SK-N-SH (cell line): ENCODE measurements at regions not wholly inside any gene's neighbourhood (a gene's known extent, or its start where the extent isn't known, plus 50 kb on each side); places are given as distances from the start of the nearest gene placed in this dataset.

Experiments
- CTCF ChIA-PET: fragments of 300-600, 350-600 bp; formaldehyde crosslinking; extraction: SDS; loops from one replicate; lab custom pipeline; 2021; lab: Yijun Ruan, JAX
- POLR2A ChIA-PET: fragments of 350-600 bp; sonication (Branson Sonifier 250); formaldehyde crosslinking; extraction: SDS; loops from one replicate; lab custom pipeline; 2020; ENCODE audit warnings: antibody characterized with exemption, inconsistent platforms; lab: Yijun Ruan, JAX
- DNase-seq: peaks from one replicate; pipeline ENCODE4 v3.0.0; 2012
- H2AFZ ChIP-seq: fragments of 200-600 bp; sonication (generic); 2 replicates; pipeline ENCODE4 v1.8.1; 2016; ENCODE audit warnings: antibody characterized with exemption, mild to moderate bottlenecking, low read depth
- H3F3A ChIP-seq: fragments of 200-600 bp; sonication (generic); replicated peaks from 2 replicates; pipeline ENCODE3; 2016; ENCODE audit warnings: antibody characterized with exemption, mild to moderate bottlenecking; ENCODE audit not compliant: insufficient read depth
- H3K27ac ChIP-seq, 2 experiments: fragments of 200-500 bp in 1 of 2; fragments of 200-600 bp in 1 of 2; sonication (Bioruptor generic) in 1 of 2; sonication (generic), shearing (Covaris generic) in 1 of 2; 2 replicates each; pipeline versions ENCODE4 v1.5.1 to v1.6.1; 2014 to 2016; ENCODE audit warnings: low read depth in 2 of 2, inconsistent platforms in 1 of 2, low read length in 1 of 2, mild to moderate bottlenecking in 1 of 2, mixed read lengths in 1 of 2
- H3K27me3 ChIP-seq: fragments of 200-600 bp; sonication (generic), shearing (Covaris generic); 2 replicates; pipeline ENCODE4 v1.6.1; 2016; ENCODE audit warnings: mixed run types; ENCODE audit not compliant: insufficient read depth
- H3K36me3 ChIP-seq, 2 experiments: fragments of 200-500 bp in 1 of 2; fragments of 200-600 bp in 1 of 2; sonication (Bioruptor generic) in 1 of 2; sonication (generic) in 1 of 2; replicated peaks in 1 of 2; 2 replicates each; pipeline versions ENCODE3 to v1.5.1; 2014 to 2016; ENCODE audit warnings: low read length in 1 of 2, mild to moderate bottlenecking in 1 of 2; ENCODE audit not compliant: insufficient read depth in 2 of 2, control insufficient read depth in 1 of 2
- H3K4me1 ChIP-seq, 2 experiments: fragments of 200-500 bp in 1 of 2; fragments of 200-600 bp in 1 of 2; sonication (Bioruptor generic) in 1 of 2; sonication (generic), shearing (Covaris generic) in 1 of 2; 2 replicates each; pipeline versions ENCODE4 v1.5.1 to v1.6.1; 2014 to 2016; ENCODE audit warnings: low read depth in 1 of 2, low read length in 1 of 2, mixed run types in 1 of 2; ENCODE audit not compliant: insufficient read depth in 2 of 2, control insufficient read depth in 1 of 2
- H3K4me2 ChIP-seq: fragments of 200-600 bp; sonication (generic), shearing (Covaris generic); 2 replicates; pipeline ENCODE4 v1.6.1; 2017; ENCODE audit warnings: mixed run types
- H3K4me3 ChIP-seq, 2 experiments: fragments of 200-500 bp in 1 of 2; fragments of 200-600 bp in 1 of 2; sonication (Bioruptor generic) in 1 of 2; sonication (generic), shearing (Covaris generic) in 1 of 2; 2 replicates each; pipeline versions ENCODE4 v1.5.1 to v1.8.1; 2014 to 2016; ENCODE audit warnings: low read depth in 2 of 2, inconsistent platforms in 1 of 2, low read length in 1 of 2, mild to moderate bottlenecking in 1 of 2, mixed read lengths in 1 of 2, moderate library complexity in 1 of 2
- H3K79me2 ChIP-seq: fragments of 200-600 bp; sonication (generic); 2 replicates; pipeline ENCODE4 v1.8.1; 2017; ENCODE audit warnings: mild to moderate bottlenecking; ENCODE audit not compliant: insufficient read depth
- H3K9ac ChIP-seq: fragments of 200-600 bp; sonication (generic); 2 replicates; pipeline ENCODE4 v1.6.1; 2017; ENCODE audit warnings: mixed run types
- H3K9me2 ChIP-seq: fragments of 200-600 bp; sonication (generic); 2 replicates; pipeline ENCODE4 v1.6.1; 2017; ENCODE audit warnings: mixed run types
- H3K9me3 ChIP-seq: fragments of 200-600 bp; sonication (generic); 2 replicates; pipeline ENCODE4 v1.6.1; 2017; ENCODE audit warnings: mixed run types, mild to moderate bottlenecking, moderate library complexity
- H4K20me1 ChIP-seq: fragments of 200-600 bp; sonication (generic); 2 replicates; pipeline ENCODE4 v1.6.1; 2017; ENCODE audit warnings: mild to moderate bottlenecking, mixed run types; ENCODE audit not compliant: insufficient read depth
- CHD2 ChIP-seq: fragments of 150-350 bp; IDR thresholded peaks from 2 replicates; pipeline ENCODE4 v1.6.1; 2018; ENCODE audit warnings: low read length; ENCODE audit not compliant: partially characterized antibody
- ELF1 ChIP-seq: IDR thresholded peaks from 2 replicates; pipeline ENCODE4 v1.4.0; 2012
- FOXM1 ChIP-seq: IDR thresholded peaks from 2 replicates; pipeline ENCODE4 v1.4.0; 2012; ENCODE audit warnings: low read depth, mild to moderate bottlenecking
- IRF3 ChIP-seq: fragments of 150-350 bp; IDR thresholded peaks from 2 replicates; pipeline ENCODE4 v1.6.1; 2016; ENCODE audit warnings: mild to moderate bottlenecking, low read depth, low read length
- MEF2A ChIP-seq: IDR thresholded peaks from 2 replicates; pipeline ENCODE4 v1.4.0; 2012; ENCODE audit warnings: low read depth, borderline replicate concordance
- NFIC ChIP-seq: IDR thresholded peaks from 2 replicates; pipeline ENCODE4 v1.4.0; 2012; ENCODE audit warnings: borderline replicate concordance
- NRF1 ChIP-seq: IDR thresholded peaks from 2 replicates; pipeline ENCODE4 v1.6.1; 2012; ENCODE audit warnings: low read depth, mild to moderate bottlenecking, low read length
- RAD21 ChIP-seq: IDR thresholded peaks from 2 replicates; pipeline ENCODE4 v1.6.1; 2012; ENCODE audit warnings: mild to moderate bottlenecking, low read length
- REST ChIP-seq: IDR thresholded peaks from 2 replicates; pipeline ENCODE4 v1.6.1; 2012; ENCODE audit warnings: mild to moderate bottlenecking, low read depth, low read length, moderate library complexity
- RFX5 ChIP-seq: IDR thresholded peaks from 2 replicates; pipeline ENCODE4 v1.6.1; 2012; ENCODE audit warnings: mild to moderate bottlenecking, improper control_type of control experiment, low read length
- SIN3A ChIP-seq: IDR thresholded peaks from 2 replicates; pipeline ENCODE4 v1.6.1; 2012; ENCODE audit warnings: low read depth, mild to moderate bottlenecking, low read length, moderate library complexity, borderline replicate concordance
- USF2 ChIP-seq: fragments of 150-350 bp; IDR thresholded peaks from 2 replicates; pipeline ENCODE4 v1.6.1; 2017; ENCODE audit warnings: antibody characterized with exemption, low read length, low read depth, borderline replicate concordance
- ZBTB33 ChIP-seq: IDR thresholded peaks from 2 replicates; pipeline ENCODE4 v1.4.0; 2012; ENCODE audit warnings: low read depth, borderline replicate concordance
- whole genome bisulfite sequencing: methylation state at CpG from one replicate; pipeline ENCODE4 v1.1.6; 2017; ENCODE audit warnings: low lambda C conversion rate; 5-methylcytosine and 5-hydroxymethylcytosine counted together
- TF ChIP-seq, protein P1 (sequence below): IDR thresholded peaks from 2 replicates; pipeline ENCODE4 v1.4.0; 2012; ENCODE audit warnings: low read depth

- no peaks in the 10 kb centered on the region for H4K20me1 ChIP-seq
- no peak overlapping the region for H3K9ac ChIP-seq
- DNase-seq, result no peak
- no peak overlapping the region for H3K27ac ChIP-seq
- H3K9me3 ChIP-seq, result no peaks in the 10 kb centered on the region
- H3K4me1 ChIP-seq, result no peaks in the 10 kb centered on the region
- no peak overlapping the region for H3K4me2 ChIP-seq
- POLR2A ChIA-PET, result no interaction called here
- no peaks in the 10 kb centered on the region for H3K79me2 ChIP-seq
- no peaks in the 10 kb centered on the region for H3F3A ChIP-seq
- CTCF ChIA-PET, result no interaction called here
- no peaks in the 10 kb centered on the region for H3K36me3 ChIP-seq
- TF ChIP-seq MEF2A (no peak), ELF1 (no peak)
- WGBS, result 44% methylated on average over 3 of the region's 3 CpGs
- H3K27me3 ChIP-seq, result no peaks in the 10 kb centered on the region
- no peak overlapping the region for H2AFZ ChIP-seq
- H3K9me2 ChIP-seq, result no peaks in the 10 kb centered on the region
- no peak overlapping the region for H3K4me3 ChIP-seq
Observed at GRCh38 chr5:165720901-165721300, 2215.5 kb downstream of the MAT2B start.

DNA sequence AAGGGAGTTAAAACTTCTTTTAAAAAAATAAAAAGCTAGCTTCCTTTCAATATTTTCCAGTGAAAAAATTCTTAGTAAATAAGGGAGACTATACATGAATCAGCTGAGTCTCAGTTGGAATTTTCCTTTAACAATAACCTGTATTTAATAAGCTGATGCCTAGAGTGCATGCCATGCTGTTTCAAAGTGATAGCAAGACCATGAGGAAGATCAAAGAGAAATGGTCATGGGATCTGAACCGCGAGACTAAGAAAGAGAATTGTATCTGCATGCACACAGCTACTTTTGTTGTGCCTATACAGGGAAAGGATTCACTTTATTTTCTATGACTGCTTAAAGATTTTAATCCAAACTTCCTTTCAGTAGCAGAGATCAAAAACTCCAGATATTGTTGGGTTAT lies 2217.0 kb downstream of the MAT2B start:
- Histone ChIP-seq H3K9me2 (no peaks in the 10 kb centered on the region), H2AFZ (no peak overlapping the region), H3K4me3 (no peak overlapping the region), H3K27me3 (no peaks in the 10 kb centered on the region), H3K4me1 (no peaks in the 10 kb centered on the region; a peak in 1 of 4 replicates), H3K9ac (no peak overlapping the region), H4K20me1 (no peaks in the 10 kb centered on the region)
- no peak for DNase-seq
- CTCF ChIA-PET, result no interaction called here
- TF ChIP-seq RAD21 (no peak), REST (no peak), ZBTB33 (no peak)
- TF ChIP-seq, all 33 proteins: peak for 0
- WGBS, result 70% methylated on average over 2 of the region's 2 CpGs
- Histone ChIP-seq H3F3A (no peaks in the 10 kb centered on the region), H3K27ac (no peak overlapping the region), H3K79me2 (no peaks in the 10 kb centered on the region), H3K36me3 (no peaks in the 10 kb centered on the region), H3K4me2 (no peak overlapping the region), H3K9me3 (no peaks in the 10 kb centered on the region)
- POLR2A ChIA-PET, result no interaction called here

DNA sequence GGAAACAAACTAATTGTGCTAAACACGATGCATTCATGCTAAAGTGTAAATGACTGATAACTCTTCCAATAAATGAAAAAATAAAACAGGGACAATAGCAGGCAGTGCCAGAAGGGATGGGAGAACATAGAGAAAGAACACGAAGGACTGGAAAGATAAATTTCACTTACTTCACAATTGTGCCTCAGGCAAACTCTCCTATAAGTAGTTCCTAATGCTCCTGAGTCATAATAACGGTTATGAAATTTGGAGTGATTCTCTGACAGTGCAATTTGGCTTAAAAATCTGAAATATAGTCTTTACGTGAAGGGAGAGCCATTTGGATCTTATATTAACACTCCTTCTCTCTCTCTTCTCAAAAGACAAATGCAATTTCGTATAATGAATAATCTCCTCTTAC lies 2218.5 kb downstream of the MAT2B start:
- Histone ChIP-seq H3F3A (no peaks in the 10 kb centered on the region), H2AFZ (no peak overlapping the region), H3K36me3 (no peaks in the 10 kb centered on the region), H3K27ac (no peak overlapping the region), H3K27me3 (no peaks in the 10 kb centered on the region), H3K9ac (no peak overlapping the region), H3K9me3 (no peaks in the 10 kb centered on the region), H3K4me2 (no peak overlapping the region), H3K4me1 (no peaks in the 10 kb centered on the region; a peak in 1 of 4 replicates), H3K9me2 (no peaks in the 10 kb centered on the region), H3K79me2 (no peaks in the 10 kb centered on the region), H3K4me3 (no peak overlapping the region), H4K20me1 (no peaks in the 10 kb centered on the region)
- DNase-seq, result no peak
- POLR2A ChIA-PET, result no interaction called here
- WGBS, result 24% methylated on average over 5 of the region's 5 CpGs
- CTCF ChIA-PET, result interaction anchor here (0.6 kb wide), 1 partner anchor 14 kb away, joined by 3 read pairs; no protein-coding TSS in a partner anchor
- TF ChIP-seq USF2 (no peak), CHD2 (no peak), SIN3A (no peak), RFX5 (no peak), IRF3 (no peak), NFIC (no peak), FOXM1 (no peak), NRF1 (no peak)
- TF ChIP-seq, protein P1, sequence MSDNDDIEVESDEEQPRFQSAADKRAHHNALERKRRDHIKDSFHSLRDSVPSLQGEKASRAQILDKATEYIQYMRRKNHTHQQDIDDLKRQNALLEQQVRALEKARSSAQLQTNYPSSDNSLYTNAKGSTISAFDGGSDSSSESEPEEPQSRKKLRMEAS, result no peak
